D341Med (cell line): ENCODE measurements at regions not wholly inside any gene's neighbourhood (a gene's known extent, or its start where the extent isn't known, plus 50 kb on each side); places are given as distances from the start of the nearest gene placed in this dataset.

Experiments
- DNase-seq: peaks from one replicate; pipeline ENCODE4 v3.0.0; 2012; ENCODE audit warnings: low spot score

- no peak for DNase-seq
Measured at GRCh38 chr1:58380345-58380744, 166.2 kb downstream of the OMA1 start.

GRCh38 chr1:58367217-58367616, 179.3 kb downstream of the OMA1 start:
- DNase-seq = no peak

- no peak for DNase-seq
Measured at GRCh38 chr1:58365328-58365727, 181.2 kb downstream of the OMA1 start.

GRCh38 chr1:58363585-58363984, 182.9 kb downstream of the OMA1 start:
- DNase-seq = no peak

- no peak for DNase-seq
Measured at GRCh38 chr1:58361134-58361533, 185.4 kb downstream of the OMA1 start.

- DNase-seq = no peak
Measured at GRCh38 chr1:58358346-58358745, 188.2 kb downstream of the OMA1 start.

GRCh38 chr1:58356402-58356801, 190.1 kb downstream of the OMA1 start:
- no peak for DNase-seq

- DNase-seq = no peak
Measured at GRCh38 chr1:58353168-58353567, 193.4 kb downstream of the OMA1 start.

- DNase-seq = no peak
Measured at GRCh38 chr1:58352476-58353092, 193.9 kb downstream of the OMA1 start.

- no peak for DNase-seq
Measured at GRCh38 chr1:58346036-58346355, 200.5 kb downstream of the OMA1 start.

- no peak for DNase-seq
Measured at GRCh38 chr1:58345215-58346035, 201.1 kb downstream of the OMA1 start.

GRCh38 chr1:58340185-58340584, 206.3 kb downstream of the OMA1 start:
- DNase-seq = no peak

- DNase-seq = no peak
Measured at GRCh38 chr1:58338081-58338480, 208.4 kb downstream of the OMA1 start.

GRCh38 chr1:58333511-58333910, 213.0 kb downstream of the OMA1 start:
- DNase-seq = no peak

- no peak for DNase-seq
Measured at GRCh38 chr1:58331156-58331555, 215.4 kb downstream of the OMA1 start.

GRCh38 chr1:58325866-58326265, 220.7 kb downstream of the OMA1 start:
- DNase-seq = no peak

GRCh38 chr1:58324558-58324957, 222.0 kb downstream of the OMA1 start:
- DNase-seq = no peak

GRCh38 chr1:58318157-58319005, 228.1 kb downstream of the OMA1 start:
- DNase-seq = no peak

- no peak for DNase-seq
Measured at GRCh38 chr1:58317694-58318093, 228.8 kb downstream of the OMA1 start.

GRCh38 chr1:58317086-58317485, 229.4 kb downstream of the OMA1 start:
- no peak for DNase-seq

- DNase-seq = no peak
Measured at GRCh38 chr1:58316141-58316540, 230.4 kb downstream of the OMA1 start.

GRCh38 chr1:58312971-58313563, 233.5 kb downstream of the OMA1 start:
- no peak for DNase-seq

- DNase-seq = no peak
Measured at GRCh38 chr1:58312461-58312860, 234.1 kb downstream of the OMA1 start.
